Fibroblast of skin of abdomen (primary cell): ENCODE measurements at regions not wholly inside any gene's neighbourhood (a gene's known extent, or its start where the extent isn't known, plus 50 kb on each side); places are given as distances from the start of the nearest gene placed in this dataset.

Source experiments
- DNase-seq: peaks from one replicate; pipeline ENCODE4 v3.0.0-alpha.2; 2013

- peak; percentile 22 for DNase-seq
These were observed 69.7 kb upstream of the LINGO1 start for GRCh38 chr15:77702211-77702957.

- no peak for DNase-seq
These were observed 65.8 kb upstream of the LINGO1 start for GRCh38 chr15:77698481-77698880.

GRCh38 chr15:77697893-77698292, 65.2 kb upstream of the LINGO1 start:
- no peak for DNase-seq

GRCh38 chr15:77696871-77697270, 64.2 kb upstream of the LINGO1 start:
- no peak for DNase-seq

- no peak for DNase-seq
These were observed 63.4 kb upstream of the LINGO1 start for GRCh38 chr15:77695961-77696582.

GRCh38 chr15:77695548-77695947, 62.8 kb upstream of the LINGO1 start:
- no peak for DNase-seq

- no peak for DNase-seq
These were observed 60.9 kb upstream of the LINGO1 start for GRCh38 chr15:77693576-77693975.

GRCh38 chr15:77692614-77693013, 59.9 kb upstream of the LINGO1 start:
- DNase-seq = no peak

- no peak for DNase-seq
These were observed 58.9 kb upstream of the LINGO1 start for GRCh38 chr15:77691607-77692006.

- no peak for DNase-seq
These were observed 57.1 kb upstream of the LINGO1 start for GRCh38 chr15:77689821-77690220.

- DNase-seq = no peak
These were observed 56.0 kb upstream of the LINGO1 start for GRCh38 chr15:77688693-77689092.

GRCh38 chr15:77688266-77688665, 55.6 kb upstream of the LINGO1 start:
- no peak for DNase-seq

GRCh38 chr15:77685082-77685815, 52.5 kb upstream of the LINGO1 start:
- DNase-seq = no peak

- no peak for DNase-seq
These were observed 51.8 kb upstream of the LINGO1 start for GRCh38 chr15:77684341-77685081.

GRCh38 chr15:77682564-77682963, 49.9 kb upstream of the LINGO1 start:
- DNase-seq = no peak
